ENCODE measurements at regions not wholly inside any gene's neighbourhood (a gene's known extent, or its start where the extent isn't known, plus 50 kb on each side); places are given as distances from the start of the nearest gene placed in this dataset.
A peak's percentile ranks its signal among the peaks of the same experiment; 100 is the strongest.

GRCh38 chr1:38525343-38526043 lies 334.1 kb downstream of the RRAGC start (continued):
- TF ChIP-seq TSHZ1 (CRISPR knock-in tag; IDR thresholded peaks at IDR 0.05) = no peak

GRCh38 chr1:38524025-38524641 lies 335.4 kb downstream of the RRAGC start:
- H3K36me3 ChIP-seq (ENCODE audit: control insufficient read depth, insufficient read depth, low read length) = no peaks in the 10 kb centered on the region
- peak overlapping the region; percentile 77 for H3K4me2 ChIP-seq (ENCODE audit: insufficient read depth, low read length)
- FAIRE-seq (no peak), DNase-seq (ENCODE audit: extremely low read depth in 1 of 4, low spot score in 3 of 4) (peak in 1 of 4 experiments; percentile 51), ATAC-seq (peak; percentile 42)
- H3K4me3 ChIP-seq = no peak overlapping the region; the same call in 1 of the 2 replicates
- peak overlapping the region; percentile 82 for H2AFZ ChIP-seq (ENCODE audit: low read depth, low read length)
- intact Hi-C loops (cut with micrococcal nuclease) = no loop called here
- no peaks in the 10 kb centered on the region for H3K9me3 ChIP-seq (replicated peaks; ENCODE audit: control insufficient read depth, insufficient read depth, low read depth, low read length)
- no peaks in the 10 kb centered on the region for H4K20me1 ChIP-seq (replicated peaks; ENCODE audit: control insufficient read depth, insufficient read depth, low read length)
- peak overlapping the region; percentile 81 for H3K27ac ChIP-seq (ENCODE audit: extremely low read depth, low read depth, low read length)
- in situ Hi-C loops (cut with MboI) = no loop called here
- peak overlapping the region in 1 of 2 experiments; percentile 68; a peak in 2 of 4 replicates for H3K9ac ChIP-seq (ENCODE audit: insufficient read depth in 1 of 2, low read depth in 2 of 2, low read length in 2 of 2)
- CTCF ChIA-PET (ENCODE audit: low intra/inter-chr PET ratio) = no interaction called here
- no peaks in the 10 kb centered on the region for H3K27me3 ChIP-seq (ENCODE audit: control insufficient read depth in 2 of 2, insufficient read depth in 2 of 2, low read length in 2 of 2)
- no peaks in the 10 kb centered on the region for H3K79me2 ChIP-seq (ENCODE audit: control insufficient read depth, insufficient read depth, low read length)
- H3K4me1 ChIP-seq (replicated peaks in 1 of 2; ENCODE audit: control insufficient read depth in 2 of 2, insufficient read depth in 2 of 2, low read length in 2 of 2) = peaks cover 21 to 40% of the 10 kb centered on the region in 2 experiments
- BruUV-seq (replicated peaks) = no TSS peak
- WGBS (ENCODE audit: insufficient coverage, low coverage, missing lambda C conversion rate) = 6% methylated on average over 8 of the region's 8 CpGs
- H3K9me1 ChIP-seq (ENCODE audit: control insufficient read depth, insufficient read depth, low read length) = no peaks in the 10 kb centered on the region
- POLR2A ChIA-PET = no interaction called here
- TF ChIP-seq ZNF316 (IDR thresholded peaks at IDR 0.05) (peak; percentile 51; the same call in 1 of the 2 replicates), SFPQ (IDR thresholded peaks at IDR 0.05; ENCODE audit: low read depth, low read length) (no peak), MIER1 (IDR thresholded peaks at IDR 0.05; ENCODE audit: low read depth) (peak; percentile 28; the same call in 1 of the 2 replicates), HDGF (IDR thresholded peaks at IDR 0.05) (peak; percentile 68; the same call in 1 of the 2 replicates), NFATC3 (IDR thresholded peaks at IDR 0.05) (0 out of 2 replicates have a peak, but pooled peaks have one; percentile 27), ARID1B (IDR thresholded peaks at IDR 0.05) (peak; percentile 16), ZNF395 (CRISPR knock-in tag; IDR thresholded peaks at IDR 0.05) (peak; percentile 64; the same call in 1 of the 2 replicates), TEAD2 (tag; IDR thresholded peaks at IDR 0.05) (0 out of 2 replicates have a peak, but pooled peaks have one; percentile 3), BACH1 (tag; IDR thresholded peaks at IDR 0.05) (0 out of 2 replicates have a peak, but pooled peaks have one; percentile 41), RCOR1 (IDR thresholded peaks at IDR 0.05; ENCODE audit: borderline replicate concordance in 1 of 2, low read depth in 2 of 2, low read length in 2 of 2) (0 out of 4 replicates have a peak, but pooled peaks of 1 of the 2 experiments have one; percentile 3)

Data from K562 (cell line).